CD4-positive, alpha-beta memory T cell (primary cell): ENCODE measurements at regions not wholly inside any gene's neighbourhood (a gene's known extent, or its start where the extent isn't known, plus 50 kb on each side); places are given as distances from the start of the nearest gene placed in this dataset.

Experiments
- CTCF ChIA-PET: fragments of 350-600 bp; sonication (Branson Sonifier 250); formaldehyde crosslinking; loops from one replicate; lab custom pipeline; 2021; ENCODE audit warnings: inconsistent platforms; ENCODE audit not compliant: partially characterized antibody; lab: Charles Lee
- POLR2A ChIA-PET: fragments of 350-600 bp; sonication (Branson Sonifier 250); formaldehyde crosslinking; loops from one replicate; lab custom pipeline; 2021; ENCODE audit not compliant: partially characterized antibody; lab: Charles Lee
- DNase-seq, 5 donors: peaks; one replicate each; pipeline versions ENCODE4 v3.0.0 to v3.0.0-alpha.2; 2020 to 2022; ENCODE audit warnings: mixed read lengths in 1 of 5
- H3K27ac ChIP-seq: one replicate; pipeline ENCODE4 v1.7.0; 2013; ENCODE audit warnings: low read depth, low read length
- H3K27me3 ChIP-seq: 2 replicates; pipeline ENCODE4 v1.7.0; 2013; ENCODE audit warnings: mild to moderate bottlenecking, low read length, moderate library complexity; ENCODE audit not compliant: insufficient read depth
- H3K36me3 ChIP-seq: 2 replicates; pipeline ENCODE4 v1.7.0; 2013; ENCODE audit warnings: mild to moderate bottlenecking, low read length, moderate library complexity; ENCODE audit not compliant: insufficient read depth
- H3K4me1 ChIP-seq: 2 replicates; pipeline ENCODE4 v1.7.0; 2013; ENCODE audit warnings: mild to moderate bottlenecking, low read length, moderate library complexity; ENCODE audit not compliant: insufficient read depth
- H3K4me3 ChIP-seq, 2 donors: one replicate each; pipeline ENCODE4 v1.7.0; 2013; ENCODE audit warnings: low read length in 2 of 2, mild to moderate bottlenecking in 1 of 2
- H3K9me3 ChIP-seq, 2 donors: one replicate each; pipeline ENCODE4 v1.7.0; 2013; ENCODE audit warnings: low read length in 2 of 2, control low read depth in 1 of 2; ENCODE audit not compliant: control insufficient read depth in 1 of 2
- H3K27ac Mint-ChIP-seq, 7 donors: one replicate each; pipeline ENCODE4 v1.8.0; 2020 to 2021; ENCODE audit warnings: mixed read lengths in 7 of 7, mild to moderate bottlenecking in 6 of 7, inconsistent platforms in 3 of 7, moderate library complexity in 3 of 7
- H3K27me3 Mint-ChIP-seq, 2 donors: one replicate each; pipeline ENCODE4 v1.8.0; 2020 to 2021; ENCODE audit warnings: mixed read lengths in 2 of 2
- H3K36me3 Mint-ChIP-seq, 2 donors: one replicate each; pipeline ENCODE4 v1.8.0; 2020 to 2021; ENCODE audit warnings: mixed read lengths in 2 of 2, inconsistent platforms in 1 of 2, mild to moderate bottlenecking in 1 of 2
- H3K4me1 Mint-ChIP-seq, 4 donors: one replicate each; pipeline ENCODE4 v1.8.0; 2020 to 2021; ENCODE audit warnings: mixed read lengths in 4 of 4, mild to moderate bottlenecking in 1 of 4
- H3K4me3 Mint-ChIP-seq, 8 donors: one replicate each; pipeline ENCODE4 v1.8.0; 2020 to 2021; ENCODE audit warnings: mixed read lengths in 8 of 8, mild to moderate bottlenecking in 7 of 8, moderate library complexity in 6 of 8, inconsistent platforms in 3 of 8
- H3K9me3 Mint-ChIP-seq, 8 donors: one replicate each; pipeline ENCODE4 v1.8.0; 2020 to 2021; ENCODE audit warnings: mixed read lengths in 8 of 8, mild to moderate bottlenecking in 5 of 8, inconsistent platforms in 3 of 8, moderate library complexity in 1 of 8
- intact Hi-C: fragments of 100-400 bp; cut with micrococcal nuclease; formaldehyde crosslinking; loops from one replicate; pipeline ENCODE4 v1.15.1; 2023

GRCh38 chr12:125919856-125920470 lies 854.7 kb downstream of the AACS start:
- intact Hi-C loops = no loop called here
- H3K4me3 ChIP-seq = no peak overlapping the region
- POLR2A ChIA-PET = no interaction called here
- H3K36me3 ChIP-seq = no peaks in the 10 kb centered on the region
- no peaks in the 10 kb centered on the region for H3K9me3 ChIP-seq
- Mint-ChIP-seq H3K27me3 (peaks cover 0 to 2% of the 10 kb centered on the region in 2 donors), H3K4me3 (no peak overlapping the region), H3K9me3 (peaks cover 0 to 12% (median 0%) of the 10 kb centered on the region in 8 donors), H3K36me3 (no peaks in the 10 kb centered on the region), H3K27ac (no peak overlapping the region), H3K4me1 (no peaks in the 10 kb centered on the region)
- no peak overlapping the region for H3K27ac ChIP-seq
- no peaks in the 10 kb centered on the region for H3K4me1 ChIP-seq
- CTCF ChIA-PET = no interaction called here
- DNase-seq = no peak
- H3K27me3 ChIP-seq = no peaks in the 10 kb centered on the region

GRCh38 chr12:125922330-125922729 lies 857.1 kb downstream of the AACS start:
- no peaks in the 10 kb centered on the region for H3K36me3 ChIP-seq
- CTCF ChIA-PET = no interaction called here
- H3K27me3 ChIP-seq = no peaks in the 10 kb centered on the region
- H3K4me3 ChIP-seq = no peak overlapping the region
- Mint-ChIP-seq H3K9me3 (peaks cover 0 to 13% (median 2%) of the 10 kb centered on the region in 8 donors), H3K4me1 (no peaks in the 10 kb centered on the region), H3K36me3 (no peaks in the 10 kb centered on the region), H3K4me3 (no peak overlapping the region), H3K27me3 (peaks cover 0 to 2% of the 10 kb centered on the region in 2 donors), H3K27ac (no peak overlapping the region)
- intact Hi-C loops = no loop called here
- H3K4me1 ChIP-seq = no peaks in the 10 kb centered on the region
- H3K9me3 ChIP-seq = no peaks in the 10 kb centered on the region
- POLR2A ChIA-PET = no interaction called here
- DNase-seq = no peak
- no peak overlapping the region for H3K27ac ChIP-seq

- ChIA-PET POLR2A (no interaction called here), CTCF (no interaction called here)
- intact Hi-C loops = no loop called here
- Histone ChIP-seq H3K27ac (no peak overlapping the region), H3K4me1 (no peaks in the 10 kb centered on the region), H3K36me3 (no peaks in the 10 kb centered on the region), H3K4me3 (no peak overlapping the region), H3K27me3 (no peaks in the 10 kb centered on the region), H3K9me3 (no peaks in the 10 kb centered on the region)
- H3K27me3 Mint-ChIP-seq = no peaks in the 10 kb centered on the region
- DNase-seq = no peak
- no peak overlapping the region for H3K4me3 Mint-ChIP-seq
- H3K9me3 Mint-ChIP-seq = peaks cover 0 to 6% (median 2%) of the 10 kb centered on the region in 8 donors
- no peaks in the 10 kb centered on the region for H3K36me3 Mint-ChIP-seq
- no peak overlapping the region for H3K27ac Mint-ChIP-seq
- H3K4me1 Mint-ChIP-seq = no peaks in the 10 kb centered on the region
Measured at GRCh38 chr12:125936502-125936901, 871.3 kb downstream of the AACS start.

- Mint-ChIP-seq H3K36me3 (no peaks in the 10 kb centered on the region), H3K9me3 (peaks cover 0 to 4% (median 0%) of the 10 kb centered on the region in 8 donors), H3K4me1 (no peaks in the 10 kb centered on the region), H3K27me3 (peaks cover 0 to 1% of the 10 kb centered on the region in 2 donors), H3K4me3 (no peak overlapping the region), H3K27ac (no peak overlapping the region)
- Histone ChIP-seq H3K4me3 (no peak overlapping the region), H3K27me3 (no peaks in the 10 kb centered on the region), H3K9me3 (no peaks in the 10 kb centered on the region), H3K4me1 (no peaks in the 10 kb centered on the region), H3K36me3 (no peaks in the 10 kb centered on the region), H3K27ac (no peak overlapping the region)
- DNase-seq = no peak
- CTCF ChIA-PET = no interaction called here
- POLR2A ChIA-PET = no interaction called here
- intact Hi-C loops = no loop called here
Measured at GRCh38 chr12:125944446-125944845, 879.2 kb downstream of the AACS start.

- H3K36me3 Mint-ChIP-seq = no peaks in the 10 kb centered on the region
- Histone ChIP-seq H3K27ac (no peak overlapping the region), H3K4me1 (no peaks in the 10 kb centered on the region), H3K9me3 (no peaks in the 10 kb centered on the region), H3K27me3 (no peaks in the 10 kb centered on the region), H3K36me3 (no peaks in the 10 kb centered on the region), H3K4me3 (no peak overlapping the region)
- DNase-seq = no peak
- ChIA-PET POLR2A (no interaction called here), CTCF (no interaction called here)
- no peak overlapping the region for H3K27ac Mint-ChIP-seq
- H3K4me3 Mint-ChIP-seq = no peak overlapping the region
- H3K9me3 Mint-ChIP-seq = peaks cover 0 to 15% (median 3%) of the 10 kb centered on the region in 8 donors
- intact Hi-C loops = no loop called here
- H3K4me1 Mint-ChIP-seq = no peaks in the 10 kb centered on the region
- H3K27me3 Mint-ChIP-seq = no peaks in the 10 kb centered on the region
Measured at GRCh38 chr12:125949471-125949870, 884.2 kb downstream of the AACS start.

- no peaks in the 10 kb centered on the region for H3K4me1 ChIP-seq
- POLR2A ChIA-PET = no interaction called here
- peaks cover 0 to 22% (median 6%) of the 10 kb centered on the region in 8 donors for H3K9me3 Mint-ChIP-seq
- H3K4me3 ChIP-seq = no peak overlapping the region
- H3K4me3 Mint-ChIP-seq = no peak overlapping the region
- no peaks in the 10 kb centered on the region for H3K36me3 Mint-ChIP-seq
- DNase-seq = no peak
- no peaks in the 10 kb centered on the region for H3K36me3 ChIP-seq
- H3K27ac Mint-ChIP-seq = no peak overlapping the region
- no peaks in the 10 kb centered on the region for H3K9me3 ChIP-seq
- no peak overlapping the region for H3K27ac ChIP-seq
- intact Hi-C loops = no loop called here
- CTCF ChIA-PET = interaction anchor here (0.7 kb wide), 1 partner anchor 12 kb away, joined by 3 read pairs; no protein-coding TSS in a partner anchor
- no peaks in the 10 kb centered on the region for H3K27me3 ChIP-seq
- H3K27me3 Mint-ChIP-seq = no peaks in the 10 kb centered on the region
- H3K4me1 Mint-ChIP-seq = no peaks in the 10 kb centered on the region
Measured at GRCh38 chr12:125954362-125954761, 889.1 kb downstream of the AACS start.

- no peak overlapping the region for H3K27ac Mint-ChIP-seq
- intact Hi-C loops = no loop called here
Measured at GRCh38 chr12:125956186-125956585, 891.0 kb downstream of the AACS start.

More at GRCh38 chr12:125956186-125956585, 891.0 kb downstream of the AACS start:
- Histone ChIP-seq H3K4me1 (no peaks in the 10 kb centered on the region), H3K4me3 (no peak overlapping the region), H3K9me3 (no peaks in the 10 kb centered on the region), H3K27ac (no peak overlapping the region), H3K27me3 (no peaks in the 10 kb centered on the region), H3K36me3 (no peaks in the 10 kb centered on the region)
- ChIA-PET POLR2A (no interaction called here), CTCF (no interaction called here)
- Mint-ChIP-seq H3K4me1 (no peaks in the 10 kb centered on the region), H3K9me3 (peaks cover 0 to 31% (median 8%) of the 10 kb centered on the region in 8 donors), H3K36me3 (no peaks in the 10 kb centered on the region), H3K27me3 (no peaks in the 10 kb centered on the region), H3K4me3 (no peak overlapping the region)
- no peak for DNase-seq
